Adipocyte (in vitro differentiated cells): ENCODE measurements at regions not wholly inside any gene's neighbourhood (a gene's known extent, or its start where the extent isn't known, plus 50 kb on each side); places are given as distances from the start of the nearest gene placed in this dataset.

Experiments used
- DNase-seq: peaks from one replicate; pipeline ENCODE4 v3.0.0-alpha.2; 2015; ENCODE audit warnings: low read depth
- H3K27me3 ChIP-seq: replicated peaks from 2 replicates; pipeline ENCODE4 v1.7.0; 2013; ENCODE audit warnings: mild to moderate bottlenecking, low read length, moderate library complexity; ENCODE audit not compliant: control insufficient read depth, insufficient read depth
- H3K36me3 ChIP-seq: 2 replicates; pipeline ENCODE4 v1.7.0; 2013; ENCODE audit warnings: low read length, mild to moderate bottlenecking, moderate library complexity; ENCODE audit not compliant: control insufficient read depth, insufficient read depth, severe bottlenecking
- H3K4me1 ChIP-seq: 2 replicates; pipeline ENCODE4 v1.7.0; 2013; ENCODE audit warnings: mild to moderate bottlenecking, low read length, moderate library complexity; ENCODE audit not compliant: control insufficient read depth, insufficient read depth
- H3K4me3 ChIP-seq: 2 replicates; pipeline ENCODE4 v1.7.0; 2013; ENCODE audit warnings: mild to moderate bottlenecking, low read length, moderate library complexity
- H3K9ac ChIP-seq: 2 replicates; pipeline ENCODE4 v1.7.0; 2013; ENCODE audit warnings: mild to moderate bottlenecking, low read length, moderate library complexity
- H3K9me3 ChIP-seq: 2 replicates; pipeline ENCODE4 v1.7.0; 2013; ENCODE audit warnings: mild to moderate bottlenecking, low read length, moderate library complexity; ENCODE audit not compliant: control insufficient read depth

- Histone ChIP-seq H3K4me1 (peaks cover 7% of the 10 kb centered on the region), H3K9ac (no peak overlapping the region), H3K27me3 (no peaks in the 10 kb centered on the region), H3K9me3 (no peaks in the 10 kb centered on the region), H3K4me3 (no peak overlapping the region), H3K36me3 (no peaks in the 10 kb centered on the region)
- no peak for DNase-seq
Observed at GRCh38 chr18:70461323-70462077, 172.7 kb downstream of the SOCS6 start.

- Histone ChIP-seq H3K9me3 (no peaks in the 10 kb centered on the region), H3K4me3 (no peak overlapping the region), H3K27me3 (no peaks in the 10 kb centered on the region), H3K4me1 (peaks cover 7% of the 10 kb centered on the region), H3K9ac (no peak overlapping the region), H3K36me3 (no peaks in the 10 kb centered on the region)
- DNase-seq, result no peak
Observed at GRCh38 chr18:70459731-70460130, 170.9 kb downstream of the SOCS6 start.

GRCh38 chr18:70459251-70459650 lies 170.4 kb downstream of the SOCS6 start:
- H3K9ac ChIP-seq, result no peak overlapping the region
- H3K27me3 ChIP-seq, result no peaks in the 10 kb centered on the region
- H3K4me3 ChIP-seq, result no peak overlapping the region
- DNase-seq, result no peak
- H3K9me3 ChIP-seq, result no peaks in the 10 kb centered on the region
- peaks cover 3% of the 10 kb centered on the region for H3K4me1 ChIP-seq
- no peaks in the 10 kb centered on the region for H3K36me3 ChIP-seq

- Histone ChIP-seq H3K4me3 (no peak overlapping the region), H3K9ac (no peak overlapping the region)
Observed at GRCh38 chr18:70457788-70458187, 168.9 kb downstream of the SOCS6 start.

GRCh38 chr18:70457223-70457622 lies 168.4 kb downstream of the SOCS6 start:
- Histone ChIP-seq H3K9me3 (no peaks in the 10 kb centered on the region), H3K9ac (no peak overlapping the region), H3K27me3 (no peaks in the 10 kb centered on the region), H3K4me1 (no peaks in the 10 kb centered on the region), H3K36me3 (no peaks in the 10 kb centered on the region), H3K4me3 (no peak overlapping the region)
- DNase-seq, result no peak

More at GRCh38 chr18:70457788-70458187, 168.9 kb downstream of the SOCS6 start:
- H3K9me3 ChIP-seq, result no peaks in the 10 kb centered on the region
- no peaks in the 10 kb centered on the region for H3K36me3 ChIP-seq
- no peak for DNase-seq
- no peaks in the 10 kb centered on the region for H3K27me3 ChIP-seq
- H3K4me1 ChIP-seq, result no peaks in the 10 kb centered on the region

GRCh38 chr18:70456376-70456775 lies 167.5 kb downstream of the SOCS6 start:
- Histone ChIP-seq H3K36me3 (no peaks in the 10 kb centered on the region), H3K9me3 (no peaks in the 10 kb centered on the region), H3K4me1 (no peaks in the 10 kb centered on the region), H3K9ac (no peak overlapping the region), H3K27me3 (no peaks in the 10 kb centered on the region), H3K4me3 (no peak overlapping the region)
- DNase-seq, result no peak

- H3K27me3 ChIP-seq, result no peaks in the 10 kb centered on the region
- no peak overlapping the region for H3K4me3 ChIP-seq
- no peaks in the 10 kb centered on the region for H3K4me1 ChIP-seq
- no peaks in the 10 kb centered on the region for H3K9me3 ChIP-seq
- H3K9ac ChIP-seq, result no peak overlapping the region
- no peak for DNase-seq
- no peaks in the 10 kb centered on the region for H3K36me3 ChIP-seq
Observed at GRCh38 chr18:70455731-70456130, 166.9 kb downstream of the SOCS6 start.

- Histone ChIP-seq H3K9ac (no peak overlapping the region), H3K27me3 (no peaks in the 10 kb centered on the region), H3K9me3 (no peaks in the 10 kb centered on the region), H3K4me1 (no peaks in the 10 kb centered on the region), H3K4me3 (no peak overlapping the region), H3K36me3 (no peaks in the 10 kb centered on the region)
- DNase-seq, result peak; percentile 85
Observed at GRCh38 chr18:70454704-70455322, 166.0 kb downstream of the SOCS6 start.

GRCh38 chr18:70453058-70453775 lies 164.4 kb downstream of the SOCS6 start:
- Histone ChIP-seq H3K4me1 (no peaks in the 10 kb centered on the region), H3K4me3 (no peak overlapping the region), H3K9me3 (no peaks in the 10 kb centered on the region), H3K36me3 (no peaks in the 10 kb centered on the region), H3K9ac (no peak overlapping the region), H3K27me3 (no peaks in the 10 kb centered on the region)
- DNase-seq, result no peak

GRCh38 chr18:70452501-70452900 lies 163.7 kb downstream of the SOCS6 start:
- H3K36me3 ChIP-seq, result no peaks in the 10 kb centered on the region
- no peak for DNase-seq

GRCh38 chr18:70450426-70451253 lies 161.8 kb downstream of the SOCS6 start:
- peak; percentile 52 for DNase-seq
- no peak overlapping the region for H3K9ac ChIP-seq
- no peaks in the 10 kb centered on the region for H3K36me3 ChIP-seq
- no peaks in the 10 kb centered on the region for H3K9me3 ChIP-seq
- H3K4me3 ChIP-seq, result no peak overlapping the region
- H3K4me1 ChIP-seq, result no peaks in the 10 kb centered on the region
- no peaks in the 10 kb centered on the region for H3K27me3 ChIP-seq

More at GRCh38 chr18:70452501-70452900, 163.7 kb downstream of the SOCS6 start:
- Histone ChIP-seq H3K4me1 (no peaks in the 10 kb centered on the region), H3K9me3 (no peaks in the 10 kb centered on the region), H3K9ac (no peak overlapping the region), H3K4me3 (no peak overlapping the region), H3K27me3 (no peaks in the 10 kb centered on the region)
